ENCODE measurements at regions not wholly inside any gene's neighbourhood (a gene's known extent, or its start where the extent isn't known, plus 50 kb on each side); places are given as distances from the start of the nearest gene placed in this dataset.

- intact Hi-C loops (cut with micrococcal nuclease; ENCODE audit: unreplicated experiment): no loop called here
- CTCF ChIA-PET (ENCODE audit: unreplicated experiment): no interaction called here
- H3K27ac ChIP-seq (ENCODE audit: low read depth, low read length, poor library complexity, severe bottlenecking): no peak overlapping the region
Observed at GRCh38 chr5:166200532-166200931, 2090.9 kb upstream of the WWC1 start.

GRCh38 chr5:166211640-166212039, 2079.8 kb upstream of the WWC1 start:
- no peaks in the 10 kb centered on the region for H3K36me3 ChIP-seq (ENCODE audit: insufficient read depth, low read length)
- no peaks in the 10 kb centered on the region for H3K9me2 ChIP-seq (ENCODE audit: insufficient read depth, low read length)
- DNase-seq (ENCODE audit: low spot score): no peak
- H3K4me1 ChIP-seq (ENCODE audit: insufficient read depth, low read length, poor library complexity, severe bottlenecking): no peaks in the 10 kb centered on the region
- no peaks in the 10 kb centered on the region for H3K79me2 ChIP-seq (ENCODE audit: insufficient read depth, low read depth, low read length)
- H4K20me1 ChIP-seq (ENCODE audit: insufficient read depth, low read length): no peaks in the 10 kb centered on the region
- TF ChIP-seq EZH2phosphoT487 (IDR thresholded peaks at IDR 0.05; ENCODE audit: borderline replicate concordance, low read depth, low read length) (no peak), CTCF (conservative IDR thresholded peaks at IDR 0.05; ENCODE audit: low read length) (no peak)
- H3K4me2 ChIP-seq (ENCODE audit: low read length): no peak overlapping the region
- no peak overlapping the region for H3K27ac ChIP-seq (ENCODE audit: low read depth, low read length, poor library complexity, severe bottlenecking)
- POLR2A ChIA-PET: no interaction called here
- intact Hi-C loops (cut with micrococcal nuclease; ENCODE audit: unreplicated experiment): no loop called here
- no peak overlapping the region for H3K4me3 ChIP-seq (ENCODE audit: low read depth, low read length, poor library complexity, severe bottlenecking)
- no peaks in the 10 kb centered on the region for H3K9me3 ChIP-seq (ENCODE audit: low read length)
- BruUV-seq (replicated peaks): no TSS peak
- CTCF ChIA-PET (ENCODE audit: unreplicated experiment): no interaction called here
- no peak overlapping the region for H2AFZ ChIP-seq (ENCODE audit: low read length)

More at GRCh38 chr5:166200532-166200931, 2090.9 kb upstream of the WWC1 start:
- no TSS peak for BruUV-seq (replicated peaks)
- POLR2A ChIA-PET: interaction anchor here (0.9 kb wide), 1 partner anchor 19 kb away, joined by 3 read pairs; no protein-coding TSS in a partner anchor
- Histone ChIP-seq H3K4me2 (ENCODE audit: low read length) (no peak overlapping the region), H3K79me2 (ENCODE audit: insufficient read depth, low read depth, low read length) (no peaks in the 10 kb centered on the region), H3K9me3 (ENCODE audit: low read length) (no peaks in the 10 kb centered on the region), H3K36me3 (ENCODE audit: insufficient read depth, low read length) (no peaks in the 10 kb centered on the region), H2AFZ (ENCODE audit: low read length) (no peak overlapping the region), H3K9me2 (ENCODE audit: insufficient read depth, low read length) (no peaks in the 10 kb centered on the region; the same call in 1 of the 2 replicates), H3K4me3 (ENCODE audit: low read depth, low read length, poor library complexity, severe bottlenecking) (no peak overlapping the region), H4K20me1 (ENCODE audit: insufficient read depth, low read length) (no peaks in the 10 kb centered on the region), H3K4me1 (ENCODE audit: insufficient read depth, low read length, poor library complexity, severe bottlenecking) (no peaks in the 10 kb centered on the region)
- no peak for DNase-seq (ENCODE audit: low spot score)
- TF ChIP-seq EZH2phosphoT487 (IDR thresholded peaks at IDR 0.05; ENCODE audit: borderline replicate concordance, low read depth, low read length): no peak
- TF ChIP-seq CTCF (conservative IDR thresholded peaks at IDR 0.05; ENCODE audit: low read length): no peak

GRCh38 chr5:166236327-166236726, 2055.1 kb upstream of the WWC1 start:
- CTCF ChIA-PET (ENCODE audit: unreplicated experiment): no interaction called here

More at GRCh38 chr5:166236327-166236726, 2055.1 kb upstream of the WWC1 start:
- Histone ChIP-seq H3K4me3 (ENCODE audit: low read depth, low read length, poor library complexity, severe bottlenecking) (no peak overlapping the region), H3K4me2 (ENCODE audit: low read length) (no peak overlapping the region), H3K79me2 (ENCODE audit: insufficient read depth, low read depth, low read length) (no peaks in the 10 kb centered on the region), H3K4me1 (ENCODE audit: insufficient read depth, low read length, poor library complexity, severe bottlenecking) (no peaks in the 10 kb centered on the region), H2AFZ (ENCODE audit: low read length) (no peak overlapping the region), H3K27ac (ENCODE audit: low read depth, low read length, poor library complexity, severe bottlenecking) (no peak overlapping the region), H3K9me3 (ENCODE audit: low read length) (no peaks in the 10 kb centered on the region), H3K36me3 (ENCODE audit: insufficient read depth, low read length) (no peaks in the 10 kb centered on the region), H3K9me2 (ENCODE audit: insufficient read depth, low read length) (no peaks in the 10 kb centered on the region), H4K20me1 (ENCODE audit: insufficient read depth, low read length) (no peaks in the 10 kb centered on the region)
- no TSS peak for BruUV-seq (replicated peaks)
- intact Hi-C loops (cut with micrococcal nuclease; ENCODE audit: unreplicated experiment): no loop called here
- POLR2A ChIA-PET: interaction anchor here (1.0 to 1.3 kb wide), 2 partner anchors 9 to 11 kb away, joined by 3 to 8 read pairs; no protein-coding TSS in a partner anchor
- TF ChIP-seq EZH2phosphoT487 (IDR thresholded peaks at IDR 0.05; ENCODE audit: borderline replicate concordance, low read depth, low read length) (no peak), CTCF (conservative IDR thresholded peaks at IDR 0.05; ENCODE audit: low read length) (no peak)
- no peak for DNase-seq (ENCODE audit: low spot score)
